ENCODE measurements at regions not wholly inside any gene's neighbourhood (a gene's known extent, or its start where the extent isn't known, plus 50 kb on each side); places are given as distances from the start of the nearest gene placed in this dataset.

- TF ChIP-seq RAD21 (IDR thresholded peaks at IDR 0.05; ENCODE audit: low read length) = no peak
- TF ChIP-seq CTCF (conservative IDR thresholded peaks at IDR 0.05; ENCODE audit: low read depth, low read length) = no peak
- TF ChIP-seq POLR2A (IDR thresholded peaks at IDR 0.05; ENCODE audit: low read depth, low read length) = no peak
These were observed 137.8 kb downstream of the OAT start for GRCh38 chr10:124280916-124281315.
